Progenitor cell of endocrine pancreas (in vitro differentiated cells): ENCODE measurements at regions not wholly inside any gene's neighbourhood (a gene's known extent, or its start where the extent isn't known, plus 50 kb on each side); places are given as distances from the start of the nearest gene placed in this dataset.

Source experiments
- DNase-seq: peaks from one replicate; pipeline ENCODE4 v3.0.0; 2021; ENCODE audit warnings: low spot score; ENCODE audit not compliant: unreplicated experiment
- H3K27ac Mint-ChIP-seq: 2 replicates; pipeline ENCODE4 v1.8.0; 2021; ENCODE audit warnings: mild to moderate bottlenecking, moderate library complexity, mixed read lengths
- H3K27me3 Mint-ChIP-seq: 2 replicates; pipeline ENCODE4 v1.8.0; 2021; ENCODE audit warnings: mixed read lengths
- H3K36me3 Mint-ChIP-seq: 2 replicates; pipeline ENCODE4 v1.8.0; 2022; ENCODE audit warnings: mixed read lengths; ENCODE audit not compliant: insufficient read depth
- H3K4me1 Mint-ChIP-seq: 2 replicates; pipeline ENCODE4 v1.8.0; 2021; ENCODE audit warnings: low read depth, mixed read lengths
- H3K4me3 Mint-ChIP-seq: 2 replicates; pipeline ENCODE4 v1.8.0; 2021; ENCODE audit warnings: low read depth, mild to moderate bottlenecking, moderate library complexity, mixed read lengths
- H3K9me3 Mint-ChIP-seq: 2 replicates; pipeline ENCODE4 v1.8.0; 2021; ENCODE audit warnings: low read depth, mixed read lengths
- CTCF ChIP-seq: fragments of 200-600 bp; sonication (generic); IDR thresholded peaks from one replicate; pipeline ENCODE4 v1.5.0; 2021; ENCODE audit warnings: antibody characterized with exemption, mild to moderate bottlenecking; ENCODE audit not compliant: unreplicated experiment

- Mint-ChIP-seq H3K4me1 (peaks cover 1% of the 10 kb centered on the region), H3K4me3 (no peak overlapping the region), H3K36me3 (no peaks in the 10 kb centered on the region), H3K9me3 (no peaks in the 10 kb centered on the region), H3K27ac (no peak overlapping the region), H3K27me3 (peaks cover 23% of the 10 kb centered on the region)
- DNase-seq = no peak
- TF ChIP-seq CTCF = no peak
These were observed 131.2 kb downstream of the TMEM18 start for GRCh38 chr2:545711-546650.

- DNase-seq = no peak
- H3K36me3 Mint-ChIP-seq = no peaks in the 10 kb centered on the region
- no peaks in the 10 kb centered on the region for H3K9me3 Mint-ChIP-seq
- no peak overlapping the region for H3K4me3 Mint-ChIP-seq
- no peak for TF ChIP-seq CTCF
- H3K27ac Mint-ChIP-seq = no peak overlapping the region
- peaks cover 1% of the 10 kb centered on the region for H3K4me1 Mint-ChIP-seq
- H3K27me3 Mint-ChIP-seq = peaks cover 16% of the 10 kb centered on the region
These were observed 132.0 kb downstream of the TMEM18 start for GRCh38 chr2:545228-545627.

- Mint-ChIP-seq H3K9me3 (peaks cover 20% of the 10 kb centered on the region), H3K27me3 (peaks cover 5% of the 10 kb centered on the region)
These were observed 138.6 kb downstream of the TMEM18 start for GRCh38 chr2:538646-539045.

GRCh38 chr2:535222-535621, 142.0 kb downstream of the TMEM18 start:
- TF ChIP-seq CTCF = peak; percentile 32
- Mint-ChIP-seq H3K9me3 (peaks cover 27% of the 10 kb centered on the region), H3K4me3 (no peak overlapping the region), H3K27ac (no peak overlapping the region), H3K4me1 (no peaks in the 10 kb centered on the region), H3K36me3 (peaks cover 1% of the 10 kb centered on the region), H3K27me3 (peaks cover 3% of the 10 kb centered on the region)
- DNase-seq = no peak

More at GRCh38 chr2:538646-539045, 138.6 kb downstream of the TMEM18 start:
- no peak for TF ChIP-seq CTCF
- no peaks in the 10 kb centered on the region for H3K4me1 Mint-ChIP-seq
- DNase-seq = no peak
- H3K27ac Mint-ChIP-seq = no peak overlapping the region
- H3K4me3 Mint-ChIP-seq = no peak overlapping the region
- H3K36me3 Mint-ChIP-seq = no peaks in the 10 kb centered on the region

GRCh38 chr2:529852-530251, 147.4 kb downstream of the TMEM18 start:
- H3K9me3 Mint-ChIP-seq = peaks cover 11% of the 10 kb centered on the region
- no peak for TF ChIP-seq CTCF
- no peak overlapping the region for H3K4me3 Mint-ChIP-seq

More at GRCh38 chr2:529852-530251, 147.4 kb downstream of the TMEM18 start:
- no peak overlapping the region for H3K27ac Mint-ChIP-seq
- no peak for DNase-seq
- no peaks in the 10 kb centered on the region for H3K4me1 Mint-ChIP-seq
- H3K36me3 Mint-ChIP-seq = peaks cover 1% of the 10 kb centered on the region
- H3K27me3 Mint-ChIP-seq = no peaks in the 10 kb centered on the region
